ENCODE measurements at regions not wholly inside any gene's neighbourhood (a gene's known extent, or its start where the extent isn't known, plus 50 kb on each side); places are given as distances from the start of the nearest gene placed in this dataset.

- POLR2A ChIA-PET, result no interaction called here
- Histone ChIP-seq H3K4me3 (ENCODE audit: low read depth, low read length) (no peak overlapping the region), H3K36me3 (ENCODE audit: control insufficient read depth in 2 of 2, insufficient read depth in 1 of 2, low read length in 2 of 2) (no peaks in the 10 kb centered on the region), H3K9me3 (ENCODE audit: control insufficient read depth, insufficient read depth, low read depth, low read length) (no peaks in the 10 kb centered on the region), H3K27ac (ENCODE audit: extremely low read depth, low read depth, low read length) (no peak overlapping the region), H3K4me1 (ENCODE audit: control insufficient read depth, insufficient read depth, low read length) (no peaks in the 10 kb centered on the region)
- TF ChIP-seq ZNF398 (tag by site-specific recombination; IDR thresholded peaks at IDR 0.05), result no peak
- CTCF ChIA-PET, result interaction anchor here (0.6 kb wide), 1 partner anchor 28 kb away, joined by 3 read pairs; no protein-coding TSS in a partner anchor
Measured at GRCh38 chr2:238692562-238692961, 155.3 kb upstream of the TWIST2 start.

GRCh38 chr2:238693337-238694093, 154.4 kb upstream of the TWIST2 start:
- H3K4me1 ChIP-seq (ENCODE audit: control insufficient read depth, insufficient read depth, low read length), result no peaks in the 10 kb centered on the region
- H3K9me3 ChIP-seq (ENCODE audit: control insufficient read depth, insufficient read depth, low read depth, low read length), result no peaks in the 10 kb centered on the region
- no peak overlapping the region for H3K27ac ChIP-seq (ENCODE audit: extremely low read depth, low read depth, low read length)
- ChIA-PET CTCF (no interaction called here), POLR2A (no interaction called here)
- no peaks in the 10 kb centered on the region for H3K36me3 ChIP-seq (ENCODE audit: control insufficient read depth in 2 of 2, insufficient read depth in 1 of 2, low read length in 2 of 2)
- no peak overlapping the region for H3K4me3 ChIP-seq (ENCODE audit: low read depth, low read length)
- TF ChIP-seq PRDM1 (tag by site-specific recombination; IDR thresholded peaks at IDR 0.05) (no peak), SP3 (tag by site-specific recombination; IDR thresholded peaks at IDR 0.05) (no peak), ZSCAN5A (tag by site-specific recombination; IDR thresholded peaks at IDR 0.05) (no peak), ZSCAN16 (tag by site-specific recombination; IDR thresholded peaks at IDR 0.05) (no peak), KLF1 (tag by site-specific recombination; IDR thresholded peaks at IDR 0.05) (no peak), ZNF658 (tag by site-specific recombination; IDR thresholded peaks at IDR 0.05) (no peak), ZNF292 (tag by site-specific recombination; IDR thresholded peaks at IDR 0.05; ENCODE audit: borderline replicate concordance, low read depth) (no peak), KLF10 (tag by site-specific recombination; IDR thresholded peaks at IDR 0.05) (no peak), ZNF629 (tag by site-specific recombination; IDR thresholded peaks at IDR 0.05) (no peak), ZNF560 (tag by site-specific recombination; IDR thresholded peaks at IDR 0.05; ENCODE audit: borderline replicate concordance) (no peak), ZBTB11 (tag by site-specific recombination; conservative IDR thresholded peaks at IDR 0.05; ENCODE audit: low read depth) (no peak), ATF2 (tag by site-specific recombination; IDR thresholded peaks at IDR 0.05; ENCODE audit: low read depth) (no peak), ZNF239 (tag by site-specific recombination; IDR thresholded peaks at IDR 0.05) (no peak), KLF17 (tag by site-specific recombination; IDR thresholded peaks at IDR 0.05) (no peak), ZNF18 (tag by site-specific recombination; IDR thresholded peaks at IDR 0.05) (no peak), REST (tag by site-specific recombination; IDR thresholded peaks at IDR 0.05) (no peak), ZNF792 (tag by site-specific recombination; IDR thresholded peaks at IDR 0.05) (no peak), ZNF660 (tag by site-specific recombination; IDR thresholded peaks at IDR 0.05) (no peak)
